NCI-H1105 treated with DMSO at 0.1 percent for 48 hours (cell line): ENCODE measurements at regions not wholly inside any gene's neighbourhood (a gene's known extent, or its start where the extent isn't known, plus 50 kb on each side); places are given as distances from the start of the nearest gene placed in this dataset.

ENCODE experiments used
- DNase-seq: peaks from one replicate; lab custom pipeline; 2025; lab: John Stamatoyannopoulos, UW

- no peak for DNase-seq
These were observed 105.1 kb downstream of the KCNF1 start for GRCh38 chr2:11016735-11017388.

- no peak for DNase-seq
These were observed 106.2 kb downstream of the KCNF1 start for GRCh38 chr2:11017921-11018320.

- DNase-seq = no peak
These were observed 107.0 kb downstream of the KCNF1 start for GRCh38 chr2:11018651-11019185.

- no peak for DNase-seq
These were observed 107.9 kb downstream of the KCNF1 start for GRCh38 chr2:11019614-11020013.

GRCh38 chr2:11022064-11022463 is 110.3 kb downstream of the KCNF1 start:
- no peak for DNase-seq

GRCh38 chr2:11022591-11023273 is 111.0 kb downstream of the KCNF1 start:
- DNase-seq = no peak

- no peak for DNase-seq
These were observed 111.9 kb downstream of the KCNF1 start for GRCh38 chr2:11023326-11024258.

- no peak for DNase-seq
These were observed 112.5 kb downstream of the KCNF1 start for GRCh38 chr2:11024259-11024645.

GRCh38 chr2:11024687-11025086 is 113.0 kb downstream of the KCNF1 start:
- DNase-seq = no peak

GRCh38 chr2:11026286-11026921 is 114.7 kb downstream of the KCNF1 start:
- DNase-seq = no peak

- no peak for DNase-seq
These were observed 115.5 kb downstream of the KCNF1 start for GRCh38 chr2:11027195-11027594.

- DNase-seq = no peak
These were observed 116.7 kb downstream of the KCNF1 start for GRCh38 chr2:11028407-11028916.

- no peak for DNase-seq
These were observed 117.4 kb downstream of the KCNF1 start for GRCh38 chr2:11029136-11029535.

- no peak for DNase-seq
These were observed 118.3 kb downstream of the KCNF1 start for GRCh38 chr2:11030036-11030435.

GRCh38 chr2:11030909-11031308 is 119.2 kb downstream of the KCNF1 start:
- DNase-seq = no peak

GRCh38 chr2:11031876-11032275 is 120.1 kb downstream of the KCNF1 start:
- DNase-seq = no peak

GRCh38 chr2:11032396-11032795 is 120.7 kb downstream of the KCNF1 start:
- no peak for DNase-seq

GRCh38 chr2:11033114-11033513 is 121.4 kb downstream of the KCNF1 start:
- DNase-seq = no peak

GRCh38 chr2:11038641-11039040 is 116.6 kb upstream of the SLC66A3 start:
- no peak for DNase-seq

- DNase-seq = no peak
These were observed 114.3 kb upstream of the SLC66A3 start for GRCh38 chr2:11040992-11041391.

- DNase-seq = no peak
These were observed 112.4 kb upstream of the SLC66A3 start for GRCh38 chr2:11042841-11043240.

GRCh38 chr2:11043245-11043644 is 112.0 kb upstream of the SLC66A3 start:
- DNase-seq = no peak
